MM.1S (cell line): ENCODE measurements at regions not wholly inside any gene's neighbourhood (a gene's known extent, or its start where the extent isn't known, plus 50 kb on each side); places are given as distances from the start of the nearest gene placed in this dataset.

Experiments used
- DNase-seq: peaks from one replicate; pipeline ENCODE4 v3.0.0-alpha.2; 2015
- H2AFZ ChIP-seq: fragments of 300-600 bp; sonication (generic); 2 replicates; pipeline ENCODE4 v1.6.0; 2016; ENCODE audit warnings: antibody characterized with exemption, low read length
- H3F3A ChIP-seq: fragments of 300-600 bp; sonication (generic); 2 replicates; pipeline ENCODE4 v1.6.1; 2016; ENCODE audit warnings: mild to moderate bottlenecking, antibody characterized with exemption, low read length, moderate library complexity, mixed read lengths; ENCODE audit not compliant: insufficient read depth
- H3K27ac ChIP-seq: fragments of 300-600 bp; sonication (generic); 2 replicates; pipeline ENCODE4 v1.5.1; 2016; ENCODE audit warnings: mild to moderate bottlenecking, low read length
- H3K27me3 ChIP-seq: fragments of 300-600 bp; sonication (generic); replicated peaks from 2 replicates; pipeline ENCODE4 v1.6.0; 2016; ENCODE audit warnings: low read length; ENCODE audit not compliant: insufficient read depth
- H3K36me3 ChIP-seq: fragments of 300-600 bp; sonication (generic); replicated peaks from 2 replicates; pipeline ENCODE4 v1.6.1; 2016; ENCODE audit warnings: mild to moderate bottlenecking, low read length, mixed read lengths; ENCODE audit not compliant: insufficient read depth
- H3K4me1 ChIP-seq: fragments of 300-600 bp; sonication (generic); 2 replicates; pipeline ENCODE4 v1.6.1; 2016; ENCODE audit warnings: low read length, mixed read lengths
- H3K4me2 ChIP-seq: fragments of 300-600 bp; sonication (generic); 2 replicates; pipeline ENCODE4 v1.6.0; 2016; ENCODE audit warnings: low read depth, low read length
- H3K4me3 ChIP-seq: fragments of 300-600 bp; sonication (generic); 2 replicates; pipeline ENCODE4 v1.5.1; 2016; ENCODE audit warnings: low read length, mixed read lengths
- H3K79me2 ChIP-seq: fragments of 300-600 bp; sonication (generic); 2 replicates; pipeline ENCODE4 v1.6.1; 2016; ENCODE audit warnings: mixed run types, low read length, mixed read lengths
- H3K9ac ChIP-seq: fragments of 300-600 bp; sonication (generic); 2 replicates; pipeline ENCODE4 v1.6.1; 2016; ENCODE audit warnings: low read length, mixed read lengths
- H3K9me2 ChIP-seq: fragments of 300-600 bp; sonication (generic); replicated peaks from 2 replicates; pipeline ENCODE4 v1.6.1; 2016; ENCODE audit warnings: mild to moderate bottlenecking, low read length, mixed read lengths; ENCODE audit not compliant: insufficient read depth
- H3K9me3 ChIP-seq: fragments of 300-600 bp; sonication (generic); replicated peaks from 2 replicates; pipeline ENCODE4 v1.6.1; 2016; ENCODE audit warnings: mild to moderate bottlenecking, low read length, mixed read lengths; ENCODE audit not compliant: insufficient read depth
- H4K20me1 ChIP-seq: fragments of 300-600 bp; sonication (generic); 2 replicates; pipeline ENCODE4 v1.6.1; 2016; ENCODE audit warnings: mild to moderate bottlenecking, low read length, moderate library complexity, mixed read lengths; ENCODE audit not compliant: insufficient read depth
- CTCF ChIP-seq: fragments of 300-600 bp; sonication (generic); IDR thresholded peaks from 2 replicates; pipeline ENCODE4 v1.5.1; 2016; ENCODE audit warnings: antibody characterized with exemption, low read length, mixed read lengths
- EZH2 ChIP-seq: fragments of 300-600 bp; sonication (generic); optimal IDR thresholded peaks from 2 replicates; pipeline ENCODE3; 2017; ENCODE audit warnings: low read depth, mild to moderate bottlenecking, antibody characterized with exemption, low read length, mixed read lengths
- EZH2phosphoT487 ChIP-seq: fragments of 300-600 bp; sonication (generic); IDR thresholded peaks from 2 replicates; pipeline ENCODE4 v1.6.1; 2018; ENCODE audit warnings: antibody characterized with exemption, low read length

- no peak overlapping the region for H3K4me3 ChIP-seq
- no peaks in the 10 kb centered on the region for H3K4me1 ChIP-seq
- no peak for DNase-seq
- H3K79me2 ChIP-seq: no peaks in the 10 kb centered on the region
- no peak overlapping the region for H3K9ac ChIP-seq
- no peaks in the 10 kb centered on the region for H3K9me3 ChIP-seq
- no peak overlapping the region for H3K4me2 ChIP-seq
- H3F3A ChIP-seq: no peaks in the 10 kb centered on the region
- H3K27me3 ChIP-seq: no peaks in the 10 kb centered on the region
- H3K27ac ChIP-seq: no peak overlapping the region
- no peak overlapping the region for H2AFZ ChIP-seq
- no peaks in the 10 kb centered on the region for H4K20me1 ChIP-seq
- TF ChIP-seq EZH2: no peak
- TF ChIP-seq EZH2phosphoT487: no peak
- TF ChIP-seq CTCF: no peak
- no peaks in the 10 kb centered on the region for H3K36me3 ChIP-seq
- H3K9me2 ChIP-seq: no peaks in the 10 kb centered on the region
Observed at GRCh38 chr12:46485853-46486252, 113.3 kb upstream of the SLC38A2 start.

GRCh38 chr12:46484396-46485061 lies 112.0 kb upstream of the SLC38A2 start:
- no peak overlapping the region for H3K27ac ChIP-seq
- H3K9me2 ChIP-seq: no peaks in the 10 kb centered on the region
- no peaks in the 10 kb centered on the region for H3F3A ChIP-seq
- no peak for TF ChIP-seq CTCF
- TF ChIP-seq EZH2phosphoT487: no peak
- TF ChIP-seq EZH2: no peak
- no peaks in the 10 kb centered on the region for H3K4me1 ChIP-seq
- H4K20me1 ChIP-seq: no peaks in the 10 kb centered on the region
- no peaks in the 10 kb centered on the region for H3K9me3 ChIP-seq
- no peak overlapping the region for H3K4me2 ChIP-seq
- DNase-seq: no peak
- H3K9ac ChIP-seq: no peak overlapping the region
- no peaks in the 10 kb centered on the region for H3K79me2 ChIP-seq
- H2AFZ ChIP-seq: no peak overlapping the region
- no peaks in the 10 kb centered on the region for H3K27me3 ChIP-seq
- H3K36me3 ChIP-seq: no peaks in the 10 kb centered on the region
- no peak overlapping the region for H3K4me3 ChIP-seq

- Histone ChIP-seq H3K79me2 (no peaks in the 10 kb centered on the region), H3K9me2 (no peaks in the 10 kb centered on the region), H3F3A (no peaks in the 10 kb centered on the region), H3K36me3 (no peaks in the 10 kb centered on the region), H3K27ac (no peak overlapping the region), H3K4me3 (no peak overlapping the region), H2AFZ (no peak overlapping the region), H3K9ac (no peak overlapping the region), H3K4me2 (no peak overlapping the region), H3K27me3 (no peaks in the 10 kb centered on the region), H3K9me3 (no peaks in the 10 kb centered on the region), H4K20me1 (no peaks in the 10 kb centered on the region), H3K4me1 (no peaks in the 10 kb centered on the region)
- no peak for TF ChIP-seq EZH2phosphoT487
- no peak for TF ChIP-seq CTCF
- no peak for TF ChIP-seq EZH2
- DNase-seq: no peak
Observed at GRCh38 chr12:46483572-46484395, 111.2 kb upstream of the SLC38A2 start.
